ENCODE measurements at regions not wholly inside any gene's neighbourhood (a gene's known extent, or its start where the extent isn't known, plus 50 kb on each side); places are given as distances from the start of the nearest gene placed in this dataset.

GRCh38 chr5:8114597-8115266 lies 245.8 kb downstream of the MTRR start:
- TF ChIP-seq CTCF (IDR thresholded peaks at IDR 0.05; ENCODE audit: low read depth, low read length, poor library complexity, severe bottlenecking): no peak
- TF ChIP-seq EZH2phosphoT487 (IDR thresholded peaks at IDR 0.05; ENCODE audit: borderline replicate concordance, low read length): no peak
